Chondrocyte (in vitro differentiated cells): ENCODE measurements at regions not wholly inside any gene's neighbourhood (a gene's known extent, or its start where the extent isn't known, plus 50 kb on each side); places are given as distances from the start of the nearest gene placed in this dataset.

Source experiments
- DNase-seq: peaks from one replicate; pipeline ENCODE4 v3.0.0; 2021; ENCODE audit warnings: mixed read lengths, low spot score
- H3K27ac Mint-ChIP-seq: one replicate; pipeline ENCODE4 v1.8.0; 2021; ENCODE audit warnings: mild to moderate bottlenecking, moderate library complexity, mixed read lengths; ENCODE audit not compliant: unreplicated experiment
- H3K27me3 Mint-ChIP-seq: 2 replicates; pipeline ENCODE4 v1.8.0; 2021; ENCODE audit warnings: low read depth, mixed read lengths
- H3K36me3 Mint-ChIP-seq: 2 replicates; pipeline ENCODE4 v1.8.0; 2021; ENCODE audit warnings: low read depth, mixed read lengths
- H3K4me1 Mint-ChIP-seq: 2 replicates; pipeline ENCODE4 v1.8.0; 2021; ENCODE audit warnings: low read depth, mild to moderate bottlenecking, mixed read lengths
- H3K4me3 Mint-ChIP-seq: one replicate; pipeline ENCODE4 v1.8.0; 2021; ENCODE audit warnings: mild to moderate bottlenecking, moderate library complexity, mixed read lengths; ENCODE audit not compliant: unreplicated experiment
- H3K9me3 Mint-ChIP-seq: 2 replicates; pipeline ENCODE4 v1.8.0; 2021; ENCODE audit warnings: low read depth, mixed read lengths
- TF ChIP-seq, protein P1 (sequence below): fragments of 200-600 bp; sonication (generic); IDR thresholded peaks from 2 replicates; pipeline ENCODE4 v1.5.0; 2021; ENCODE audit warnings: antibody characterized with exemption, mild to moderate bottlenecking, moderate library complexity

DNA sequence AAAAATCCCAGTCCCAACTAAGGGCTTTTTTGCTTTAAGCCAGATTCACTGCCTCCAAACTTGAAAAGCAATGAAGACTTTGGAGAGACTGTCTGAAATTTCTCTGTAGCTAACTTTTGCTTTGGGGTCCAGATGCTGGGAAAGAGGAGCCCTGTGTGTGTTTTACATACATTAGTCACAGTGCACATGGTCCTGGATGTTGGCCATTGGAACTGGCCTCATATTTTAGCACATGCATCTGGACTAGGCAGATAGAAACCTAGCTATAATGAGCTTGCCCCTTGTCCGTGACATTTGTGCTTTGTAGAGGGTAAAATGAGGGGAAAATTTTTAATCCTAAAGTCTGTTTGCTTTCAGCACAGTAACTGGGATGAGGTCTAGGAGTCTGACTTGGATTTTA lies 421.7 kb downstream of the CDK5RAP2 start:
- no peak for DNase-seq
- no peak overlapping the region for H3K4me3 Mint-ChIP-seq
- H3K4me1 Mint-ChIP-seq, result no peaks in the 10 kb centered on the region
- no peak overlapping the region for H3K27ac Mint-ChIP-seq
- no peaks in the 10 kb centered on the region for H3K36me3 Mint-ChIP-seq
- TF ChIP-seq, protein P1, sequence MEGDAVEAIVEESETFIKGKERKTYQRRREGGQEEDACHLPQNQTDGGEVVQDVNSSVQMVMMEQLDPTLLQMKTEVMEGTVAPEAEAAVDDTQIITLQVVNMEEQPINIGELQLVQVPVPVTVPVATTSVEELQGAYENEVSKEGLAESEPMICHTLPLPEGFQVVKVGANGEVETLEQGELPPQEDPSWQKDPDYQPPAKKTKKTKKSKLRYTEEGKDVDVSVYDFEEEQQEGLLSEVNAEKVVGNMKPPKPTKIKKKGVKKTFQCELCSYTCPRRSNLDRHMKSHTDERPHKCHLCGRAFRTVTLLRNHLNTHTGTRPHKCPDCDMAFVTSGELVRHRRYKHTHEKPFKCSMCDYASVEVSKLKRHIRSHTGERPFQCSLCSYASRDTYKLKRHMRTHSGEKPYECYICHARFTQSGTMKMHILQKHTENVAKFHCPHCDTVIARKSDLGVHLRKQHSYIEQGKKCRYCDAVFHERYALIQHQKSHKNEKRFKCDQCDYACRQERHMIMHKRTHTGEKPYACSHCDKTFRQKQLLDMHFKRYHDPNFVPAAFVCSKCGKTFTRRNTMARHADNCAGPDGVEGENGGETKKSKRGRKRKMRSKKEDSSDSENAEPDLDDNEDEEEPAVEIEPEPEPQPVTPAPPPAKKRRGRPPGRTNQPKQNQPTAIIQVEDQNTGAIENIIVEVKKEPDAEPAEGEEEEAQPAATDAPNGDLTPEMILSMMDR, result no peak
- H3K9me3 Mint-ChIP-seq, result peaks cover 3% of the 10 kb centered on the region
- peaks cover 10% of the 10 kb centered on the region for H3K27me3 Mint-ChIP-seq

DNA sequence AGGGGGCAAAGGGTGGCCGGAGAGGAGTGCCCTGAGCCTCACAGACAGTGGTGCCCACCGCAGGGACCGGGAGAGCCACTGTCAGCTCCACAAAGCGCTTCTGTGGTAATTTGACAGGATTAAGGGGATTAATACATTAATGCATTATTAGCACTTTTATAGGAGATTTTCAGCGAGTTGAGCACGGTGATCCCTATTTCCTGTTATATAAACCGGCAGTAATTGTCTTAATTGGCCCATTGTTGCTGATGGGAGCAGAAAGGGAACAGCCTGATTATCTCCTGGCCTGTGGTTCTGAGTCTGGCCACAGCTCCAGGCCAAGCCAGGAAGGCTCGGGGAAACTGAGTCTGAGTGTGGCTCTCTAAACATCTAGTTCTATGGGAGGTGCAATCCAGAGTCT lies 423.6 kb downstream of the CDK5RAP2 start:
- H3K4me1 Mint-ChIP-seq, result no peaks in the 10 kb centered on the region
- no peak overlapping the region for H3K27ac Mint-ChIP-seq
- H3K27me3 Mint-ChIP-seq, result peaks cover 7% of the 10 kb centered on the region
- TF ChIP-seq, protein P1, result no peak
- H3K4me3 Mint-ChIP-seq, result no peak overlapping the region
- H3K36me3 Mint-ChIP-seq, result no peaks in the 10 kb centered on the region
- H3K9me3 Mint-ChIP-seq, result peaks cover 3% of the 10 kb centered on the region
- no peak for DNase-seq

DNA sequence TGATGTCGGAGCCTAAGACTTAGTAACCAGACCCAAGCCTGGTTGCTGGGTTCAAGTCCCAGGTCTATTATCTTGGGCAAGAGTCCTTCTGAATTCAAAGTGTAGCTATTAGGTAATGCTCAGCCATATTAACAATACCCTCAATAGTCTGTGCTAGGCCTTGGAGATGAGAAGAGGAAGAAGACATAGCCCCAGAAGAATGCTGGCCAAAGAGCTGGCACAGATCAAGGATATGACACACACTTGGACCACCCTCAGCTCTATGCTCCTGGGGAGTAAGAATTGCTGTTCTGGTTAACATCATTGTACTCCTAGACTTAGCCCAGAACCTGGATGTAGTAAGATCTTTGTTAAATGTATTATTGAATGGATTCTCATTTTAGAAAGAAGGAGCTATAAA lies 426.7 kb downstream of the CDK5RAP2 start:
- Mint-ChIP-seq H3K27me3 (peaks cover 11% of the 10 kb centered on the region), H3K36me3 (no peaks in the 10 kb centered on the region), H3K4me3 (no peak overlapping the region), H3K4me1 (no peaks in the 10 kb centered on the region), H3K9me3 (no peaks in the 10 kb centered on the region), H3K27ac (no peak overlapping the region)
- TF ChIP-seq, protein P1, result no peak
- no peak for DNase-seq

DNA sequence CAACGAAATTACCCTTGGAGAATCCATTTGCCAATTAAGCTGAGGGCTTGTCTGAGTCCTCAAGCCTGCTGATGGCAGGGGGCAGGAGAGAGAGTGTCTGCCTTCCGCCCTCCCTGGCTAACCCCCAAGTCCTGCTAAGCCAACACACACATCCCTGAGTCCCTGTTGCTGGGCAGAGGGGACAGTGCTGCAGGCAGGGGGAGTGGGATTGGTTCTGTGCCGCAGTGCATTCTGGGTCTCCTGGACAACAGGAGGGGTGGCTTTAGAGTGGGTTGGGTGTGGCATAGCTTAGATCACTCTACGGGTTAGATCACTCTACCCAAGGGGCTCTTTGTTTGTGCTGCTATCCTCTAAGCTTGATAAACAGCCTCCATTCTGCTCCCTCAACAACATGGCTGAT lies 427.7 kb downstream of the CDK5RAP2 start:
- TF ChIP-seq, protein P1, result no peak
- DNase-seq, result no peak
- H3K9me3 Mint-ChIP-seq, result no peaks in the 10 kb centered on the region
- H3K4me1 Mint-ChIP-seq, result no peaks in the 10 kb centered on the region
- no peak overlapping the region for H3K4me3 Mint-ChIP-seq
- H3K27ac Mint-ChIP-seq, result no peak overlapping the region
- H3K36me3 Mint-ChIP-seq, result no peaks in the 10 kb centered on the region
- H3K27me3 Mint-ChIP-seq, result peaks cover 10% of the 10 kb centered on the region

DNA sequence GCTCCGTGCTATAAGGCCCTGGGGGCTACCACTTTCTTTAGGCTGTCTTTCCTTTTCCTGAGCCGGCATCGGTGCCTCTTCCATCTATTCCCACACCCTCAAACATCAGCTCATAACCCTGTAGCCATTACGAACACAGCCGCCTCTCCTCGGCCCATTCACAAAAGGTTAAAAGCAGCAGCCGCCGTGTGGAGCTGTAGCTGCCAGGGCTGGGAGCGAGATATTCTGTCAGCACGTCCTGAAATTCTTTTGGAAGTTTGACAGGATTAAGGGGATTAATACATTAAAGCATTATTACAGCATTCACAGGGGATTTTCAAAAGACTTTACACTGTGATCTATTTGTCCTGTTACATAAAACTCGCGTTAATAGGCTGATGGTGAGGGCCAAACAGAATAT lies 428.2 kb downstream of the CDK5RAP2 start:
- no peaks in the 10 kb centered on the region for H3K4me1 Mint-ChIP-seq
- no peak overlapping the region for H3K27ac Mint-ChIP-seq
- H3K9me3 Mint-ChIP-seq, result no peaks in the 10 kb centered on the region
- no peaks in the 10 kb centered on the region for H3K36me3 Mint-ChIP-seq
- TF ChIP-seq, protein P1, result no peak
- DNase-seq, result no peak
- H3K4me3 Mint-ChIP-seq, result no peak overlapping the region
- H3K27me3 Mint-ChIP-seq, result peaks cover 9% of the 10 kb centered on the region
